ENCODE measurements at regions not wholly inside any gene's neighbourhood (a gene's known extent, or its start where the extent isn't known, plus 50 kb on each side); places are given as distances from the start of the nearest gene placed in this dataset.

GRCh38 chr11:98728421-98728820, 292.3 kb upstream of the CNTN5 start:
- Histone ChIP-seq H2BK120ac (ENCODE audit: low read depth, low read length, poor library complexity, severe bottlenecking) (no peak overlapping the region), H3T11ph (ENCODE audit: low read length) (no peak overlapping the region), H2BK5ac (ENCODE audit: insufficient read length, low read length) (no peak overlapping the region), H3K56ac (ENCODE audit: insufficient read length, low read depth, low read length) (no peak overlapping the region), H2BK12ac (ENCODE audit: insufficient read length, low read depth, low read length) (no peak overlapping the region), H3K4me1 (ENCODE audit: insufficient read depth, low read length) (no peaks in the 10 kb centered on the region), H3K9ac (ENCODE audit: extremely low read depth, insufficient read length, low read length) (no peak overlapping the region), H2AFZ (ENCODE audit: low read length) (no peak overlapping the region), H3K4me2 (ENCODE audit: insufficient read depth, insufficient read length, low read length) (no peak overlapping the region), H4K20me1 (ENCODE audit: control insufficient read depth, insufficient read depth, insufficient read length) (no peaks in the 10 kb centered on the region), H3K14ac (ENCODE audit: insufficient read depth, low read length) (no peak overlapping the region), H3K23me2 (ENCODE audit: insufficient read length, low read depth, low read length, poor library complexity, severe bottlenecking) (no peaks in the 10 kb centered on the region), H2BK20ac (ENCODE audit: low read depth, low read length, poor library complexity, severe bottlenecking) (no peak overlapping the region), H3K9me3 (ENCODE audit: control insufficient read depth, low read depth, low read length) (no peaks in the 10 kb centered on the region), H2AK5ac (ENCODE audit: insufficient read length, low read length) (no peak overlapping the region), H3K27ac (ENCODE audit: insufficient read length, low read depth, low read length) (no peak overlapping the region), H3K4ac (ENCODE audit: low read depth, low read length) (no peak overlapping the region), H3K27me3 (ENCODE audit: insufficient read depth, low read length) (no peaks in the 10 kb centered on the region), H3K23ac (ENCODE audit: insufficient read length, low read depth, low read length) (no peak overlapping the region), H4K91ac (ENCODE audit: insufficient read length, low read depth, low read length) (no peak overlapping the region), H3K79me1 (ENCODE audit: insufficient read depth, low read depth, low read length, poor library complexity, severe bottlenecking) (no peaks in the 10 kb centered on the region), H3K79me2 (ENCODE audit: insufficient read depth, low read length) (no peaks in the 10 kb centered on the region), H4K8ac (replicated peaks; ENCODE audit: insufficient read length, low read depth, low read length) (no peak overlapping the region), H4K5ac (ENCODE audit: insufficient read length, low read depth, low read length) (no peak overlapping the region), H2BK15ac (ENCODE audit: low read depth, low read length) (no peak overlapping the region), H3K18ac (ENCODE audit: insufficient read length, low read depth, low read length) (no peak overlapping the region)
- TF ChIP-seq, protein P1, sequence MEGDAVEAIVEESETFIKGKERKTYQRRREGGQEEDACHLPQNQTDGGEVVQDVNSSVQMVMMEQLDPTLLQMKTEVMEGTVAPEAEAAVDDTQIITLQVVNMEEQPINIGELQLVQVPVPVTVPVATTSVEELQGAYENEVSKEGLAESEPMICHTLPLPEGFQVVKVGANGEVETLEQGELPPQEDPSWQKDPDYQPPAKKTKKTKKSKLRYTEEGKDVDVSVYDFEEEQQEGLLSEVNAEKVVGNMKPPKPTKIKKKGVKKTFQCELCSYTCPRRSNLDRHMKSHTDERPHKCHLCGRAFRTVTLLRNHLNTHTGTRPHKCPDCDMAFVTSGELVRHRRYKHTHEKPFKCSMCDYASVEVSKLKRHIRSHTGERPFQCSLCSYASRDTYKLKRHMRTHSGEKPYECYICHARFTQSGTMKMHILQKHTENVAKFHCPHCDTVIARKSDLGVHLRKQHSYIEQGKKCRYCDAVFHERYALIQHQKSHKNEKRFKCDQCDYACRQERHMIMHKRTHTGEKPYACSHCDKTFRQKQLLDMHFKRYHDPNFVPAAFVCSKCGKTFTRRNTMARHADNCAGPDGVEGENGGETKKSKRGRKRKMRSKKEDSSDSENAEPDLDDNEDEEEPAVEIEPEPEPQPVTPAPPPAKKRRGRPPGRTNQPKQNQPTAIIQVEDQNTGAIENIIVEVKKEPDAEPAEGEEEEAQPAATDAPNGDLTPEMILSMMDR (conservative IDR thresholded peaks at IDR 0.05) = no peak
- no peaks in the 10 kb centered on the region for H3K27me3 Mint-ChIP-seq (ENCODE audit: low read depth)
- DNase-seq = no peak
- no peak overlapping the region for H3K27ac Mint-ChIP-seq
- no CpG with 5 or more reads among the region's 4 CpGs for WGBS (ENCODE audit: extremely low coverage, insufficient read length, low lambda C conversion rate)
- H3K9me3 Mint-ChIP-seq = peaks cover 9 to 11% of the 10 kb centered on the region in 2 experiments; a peak in 3 of 5 replicates
- H3K36me3 Mint-ChIP-seq (ENCODE audit: insufficient read depth in 1 of 3, low read depth in 3 of 3) = peaks cover 0 to 11% (median 0%) of the 10 kb centered on the region in 3 experiments; a peak in 1 of 7 replicates
- H3K4me3 Mint-ChIP-seq = no peak overlapping the region
- H3K4me1 Mint-ChIP-seq = peaks cover 0 to under 1% of the 10 kb centered on the region in 2 experiments; a peak in 1 of 4 replicates
